ENCODE measurements at regions not wholly inside any gene's neighbourhood (a gene's known extent, or its start where the extent isn't known, plus 50 kb on each side); places are given as distances from the start of the nearest gene placed in this dataset.

GRCh38 chr1:82792151-82792550, 991.4 kb downstream of the ADGRL2 start:
- Histone ChIP-seq H3K36me3 (ENCODE audit: control insufficient read depth in 1 of 2, insufficient read depth in 2 of 2, low read length in 2 of 2) (no peaks in the 10 kb centered on the region), H4K91ac (ENCODE audit: low read depth, low read length) (no peak overlapping the region), H3K9me3 (ENCODE audit: insufficient read depth, low read depth, low read length) (peaks cover 3% of the 10 kb centered on the region), H2AK5ac (ENCODE audit: low read length) (no peak overlapping the region), H2BK120ac (ENCODE audit: insufficient read depth, low read length, poor library complexity) (no peak overlapping the region), H3K27ac (ENCODE audit: low read depth, low read length) (no peak overlapping the region), H3K18ac (ENCODE audit: low read length) (no peak overlapping the region), H3K79me2 (ENCODE audit: control insufficient read depth, insufficient read depth, low read length, poor library complexity) (no peaks in the 10 kb centered on the region), H3K4me3 (ENCODE audit: low read depth, low read length) (no peak overlapping the region), H3K9ac (ENCODE audit: low read length) (no peak overlapping the region), H3K27me3 (ENCODE audit: insufficient read depth, low read length) (no peaks in the 10 kb centered on the region), H3K4me2 (ENCODE audit: low read length) (no peak overlapping the region), H3K14ac (ENCODE audit: low read length) (no peak overlapping the region), H2BK12ac (ENCODE audit: low read length) (no peak overlapping the region), H2BK5ac (ENCODE audit: low read depth, low read length, poor library complexity) (no peak overlapping the region), H2AFZ (ENCODE audit: insufficient read depth, low read length, poor library complexity) (no peak overlapping the region), H3K23ac (ENCODE audit: low read length) (no peak overlapping the region), H4K8ac (ENCODE audit: low read depth, low read length) (no peak overlapping the region), H3K4me1 (ENCODE audit: control insufficient read depth in 1 of 2, insufficient read depth in 2 of 2, low read length in 2 of 2) (peaks cover 0 to 4% of the 10 kb centered on the region in 2 experiments), H4K12ac (ENCODE audit: low read depth, low read length) (no peak overlapping the region), H3K4ac (ENCODE audit: low read depth, low read length) (no peak overlapping the region), H3K79me1 (ENCODE audit: low read length) (no peaks in the 10 kb centered on the region)
- DNase-seq: no peak
- WGBS (ENCODE audit: extremely low coverage, insufficient coverage, insufficient read length): no CpG with 5 or more reads among the region's 4 CpGs

DNA sequence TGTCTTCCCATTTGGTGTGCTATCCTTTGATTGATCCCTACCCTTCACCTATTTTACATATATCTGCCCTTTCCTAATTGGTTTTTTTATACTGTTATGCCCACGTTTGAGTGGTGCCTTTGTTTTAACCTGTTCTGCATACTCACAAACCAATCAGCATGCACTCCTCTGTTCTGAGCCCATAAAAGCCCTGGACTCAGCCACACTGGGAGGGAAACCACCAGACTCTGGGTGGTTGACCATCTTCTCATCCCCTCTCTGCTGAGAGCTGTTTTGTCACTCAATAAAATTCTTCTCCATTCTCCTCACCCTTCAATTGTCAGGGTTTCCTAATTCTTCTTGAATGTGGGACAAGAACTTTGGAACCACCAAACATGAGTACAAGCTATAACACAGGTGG, 989.8 kb downstream of the ADGRL2 start:
- H3K23ac ChIP-seq (ENCODE audit: low read length): no peak overlapping the region
- no peaks in the 10 kb centered on the region for H3K79me1 ChIP-seq (ENCODE audit: low read length)
- no peak overlapping the region for H3K9ac ChIP-seq (ENCODE audit: low read length)
- no peak overlapping the region for H3K14ac ChIP-seq (ENCODE audit: low read length)
- no CpG with 5 or more reads among the region's 1 CpG for WGBS (ENCODE audit: extremely low coverage, insufficient coverage, insufficient read length)
- no peaks in the 10 kb centered on the region for H3K36me3 ChIP-seq (ENCODE audit: control insufficient read depth in 1 of 2, insufficient read depth in 2 of 2, low read length in 2 of 2)
- H2AFZ ChIP-seq (ENCODE audit: insufficient read depth, low read length, poor library complexity): no peak overlapping the region
- H3K4ac ChIP-seq (ENCODE audit: low read depth, low read length): no peak overlapping the region
- no peak overlapping the region for H4K8ac ChIP-seq (ENCODE audit: low read depth, low read length)
- H2BK12ac ChIP-seq (ENCODE audit: low read length): no peak overlapping the region
- H4K12ac ChIP-seq (ENCODE audit: low read depth, low read length): no peak overlapping the region
- H3K9me3 ChIP-seq (ENCODE audit: insufficient read depth, low read depth, low read length): peaks cover 3% of the 10 kb centered on the region
- no peak overlapping the region for H3K27ac ChIP-seq (ENCODE audit: low read depth, low read length)
- no peak overlapping the region for H3K18ac ChIP-seq (ENCODE audit: low read length)
- H3K4me1 ChIP-seq (ENCODE audit: control insufficient read depth in 1 of 2, insufficient read depth in 2 of 2, low read length in 2 of 2): peaks cover 0 to under 1% of the 10 kb centered on the region in 2 experiments
- H3K27me3 ChIP-seq (ENCODE audit: insufficient read depth, low read length): no peaks in the 10 kb centered on the region
- no peak overlapping the region for H3K4me2 ChIP-seq (ENCODE audit: low read length)
- no peak overlapping the region for H3K4me3 ChIP-seq (ENCODE audit: low read depth, low read length)
- no peak overlapping the region for H2BK5ac ChIP-seq (ENCODE audit: low read depth, low read length, poor library complexity)
- no peak overlapping the region for H4K91ac ChIP-seq (ENCODE audit: low read depth, low read length)
- H2BK120ac ChIP-seq (ENCODE audit: insufficient read depth, low read length, poor library complexity): no peak overlapping the region
- DNase-seq: no peak
- H3K79me2 ChIP-seq (ENCODE audit: control insufficient read depth, insufficient read depth, low read length, poor library complexity): no peaks in the 10 kb centered on the region
- no peak overlapping the region for H2AK5ac ChIP-seq (ENCODE audit: low read length)

GRCh38 chr1:82788660-82789059, 987.9 kb downstream of the ADGRL2 start:
- no peak for DNase-seq
- Histone ChIP-seq H4K12ac (ENCODE audit: low read depth, low read length) (no peak overlapping the region), H3K23ac (ENCODE audit: low read length) (no peak overlapping the region), H2AK5ac (ENCODE audit: low read length) (no peak overlapping the region), H3K4me3 (ENCODE audit: low read depth, low read length) (no peak overlapping the region), H2BK5ac (ENCODE audit: low read depth, low read length, poor library complexity) (no peak overlapping the region), H2BK12ac (ENCODE audit: low read length) (no peak overlapping the region), H2BK120ac (ENCODE audit: insufficient read depth, low read length, poor library complexity) (no peak overlapping the region), H3K18ac (ENCODE audit: low read length) (no peak overlapping the region), H3K9me3 (ENCODE audit: insufficient read depth, low read depth, low read length) (peaks cover 3% of the 10 kb centered on the region), H3K4me1 (ENCODE audit: control insufficient read depth in 1 of 2, insufficient read depth in 2 of 2, low read length in 2 of 2) (no peaks in the 10 kb centered on the region), H3K14ac (ENCODE audit: low read length) (no peak overlapping the region), H3K9ac (ENCODE audit: low read length) (no peak overlapping the region), H3K4me2 (ENCODE audit: low read length) (no peak overlapping the region), H3K27ac (ENCODE audit: low read depth, low read length) (no peak overlapping the region), H3K79me1 (ENCODE audit: low read length) (no peaks in the 10 kb centered on the region), H2AFZ (ENCODE audit: insufficient read depth, low read length, poor library complexity) (no peak overlapping the region), H3K4ac (ENCODE audit: low read depth, low read length) (no peak overlapping the region), H4K8ac (ENCODE audit: low read depth, low read length) (no peak overlapping the region), H3K36me3 (ENCODE audit: control insufficient read depth in 1 of 2, insufficient read depth in 2 of 2, low read length in 2 of 2) (no peaks in the 10 kb centered on the region), H4K91ac (ENCODE audit: low read depth, low read length) (no peak overlapping the region), H3K27me3 (ENCODE audit: insufficient read depth, low read length) (no peaks in the 10 kb centered on the region), H3K79me2 (ENCODE audit: control insufficient read depth, insufficient read depth, low read length, poor library complexity) (no peaks in the 10 kb centered on the region)
- WGBS (ENCODE audit: extremely low coverage, insufficient coverage, insufficient read length): no CpG with 5 or more reads among the region's 1 CpG

DNA sequence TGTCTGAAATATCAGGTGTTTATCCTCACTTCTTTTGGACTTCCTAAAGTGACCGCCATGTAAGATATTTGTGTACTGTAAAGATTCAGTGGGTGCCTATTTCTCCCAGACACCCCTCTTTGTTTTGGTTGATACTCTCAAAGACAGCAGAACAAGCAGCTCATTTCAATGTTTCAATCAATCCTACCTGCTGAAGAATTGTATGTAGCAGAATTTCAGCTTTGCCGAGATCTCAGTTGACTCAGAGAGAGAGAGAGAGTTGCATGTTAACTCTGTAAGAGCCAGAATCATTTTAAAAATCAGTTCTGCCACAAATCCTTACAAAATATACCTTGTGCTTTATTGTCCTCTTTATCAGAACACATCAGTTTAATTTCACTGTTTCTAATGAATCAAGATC, 987.3 kb downstream of the ADGRL2 start:
- no peak overlapping the region for H2BK12ac ChIP-seq (ENCODE audit: low read length)
- no peak overlapping the region for H3K4ac ChIP-seq (ENCODE audit: low read depth, low read length)
- no peak overlapping the region for H4K91ac ChIP-seq (ENCODE audit: low read depth, low read length)
- no peak overlapping the region for H4K12ac ChIP-seq (ENCODE audit: low read depth, low read length)
- H3K27me3 ChIP-seq (ENCODE audit: insufficient read depth, low read length): no peaks in the 10 kb centered on the region
- WGBS (ENCODE audit: extremely low coverage, insufficient coverage, insufficient read length): no CpG with 5 or more reads among the region's 2 CpGs
- no peak overlapping the region for H4K8ac ChIP-seq (ENCODE audit: low read depth, low read length)
- no peak overlapping the region for H2AFZ ChIP-seq (ENCODE audit: insufficient read depth, low read length, poor library complexity)
- H3K4me1 ChIP-seq (ENCODE audit: control insufficient read depth in 1 of 2, insufficient read depth in 2 of 2, low read length in 2 of 2): no peaks in the 10 kb centered on the region
- no peak overlapping the region for H3K18ac ChIP-seq (ENCODE audit: low read length)
- H3K4me2 ChIP-seq (ENCODE audit: low read length): no peak overlapping the region
- H3K23ac ChIP-seq (ENCODE audit: low read length): no peak overlapping the region
- H3K79me2 ChIP-seq (ENCODE audit: control insufficient read depth, insufficient read depth, low read length, poor library complexity): no peaks in the 10 kb centered on the region
- H2BK120ac ChIP-seq (ENCODE audit: insufficient read depth, low read length, poor library complexity): no peak overlapping the region
- no peak overlapping the region for H2AK5ac ChIP-seq (ENCODE audit: low read length)
- no peak for DNase-seq
- H3K27ac ChIP-seq (ENCODE audit: low read depth, low read length): no peak overlapping the region
- H3K9ac ChIP-seq (ENCODE audit: low read length): no peak overlapping the region
- H3K14ac ChIP-seq (ENCODE audit: low read length): no peak overlapping the region
- H3K9me3 ChIP-seq (ENCODE audit: insufficient read depth, low read depth, low read length): peaks cover 3% of the 10 kb centered on the region
- H3K4me3 ChIP-seq (ENCODE audit: low read depth, low read length): no peak overlapping the region
- no peak overlapping the region for H2BK5ac ChIP-seq (ENCODE audit: low read depth, low read length, poor library complexity)
- no peaks in the 10 kb centered on the region for H3K79me1 ChIP-seq (ENCODE audit: low read length)
- no peaks in the 10 kb centered on the region for H3K36me3 ChIP-seq (ENCODE audit: control insufficient read depth in 1 of 2, insufficient read depth in 2 of 2, low read length in 2 of 2)
